SK-N-SH treated with all-trans-retinoic acid at 6 μM for 48 hours (cell line): ENCODE measurements at regions not wholly inside any gene's neighbourhood (a gene's known extent, or its start where the extent isn't known, plus 50 kb on each side); places are given as distances from the start of the nearest gene placed in this dataset.

Source experiments
- ATAC-seq: fragments of 200-7000 bp; cut with Tn5 transposase; 3 replicates; pipeline ENCODE4 v1.9.1; 2020; ENCODE audit warnings: mild to moderate bottlenecking, moderate library complexity
- ARNTL ChIP-seq: fragments of 450-650 bp; formaldehyde crosslinking; IDR thresholded peaks from 2 replicates; pipeline ENCODE4 v1.5.0; 2020; ENCODE audit warnings: low read depth, mild to moderate bottlenecking, moderate library complexity, borderline replicate concordance
- CSDC2 ChIP-seq: fragments of 250-450 bp; sonication (Bioruptor Pico); IDR thresholded peaks from 2 replicates; pipeline ENCODE4 v1.5.0; 2020; ENCODE audit warnings: mild to moderate bottlenecking, moderate library complexity
- ESRRG ChIP-seq: fragments of 250-450 bp; sonication (Bioruptor Pico); IDR thresholded peaks from 2 replicates; pipeline ENCODE4 v1.6.1; 2021; ENCODE audit warnings: mild to moderate bottlenecking
- GLIS3 ChIP-seq: fragments of 250-450 bp; sonication (Bioruptor Pico); IDR thresholded peaks from 2 replicates; pipeline ENCODE4 v1.5.0; 2020; ENCODE audit warnings: mild to moderate bottlenecking, moderate library complexity
- ISL1 ChIP-seq: fragments of 250-450 bp; sonication (Bioruptor Pico); IDR thresholded peaks from 2 replicates; pipeline ENCODE4 v2.1.2; 2022; ENCODE audit warnings: mild to moderate bottlenecking, moderate library complexity
- OSR1 ChIP-seq: fragments of 250-450 bp; sonication (Bioruptor Pico); IDR thresholded peaks from 2 replicates; pipeline ENCODE4 v1.8.0; 2022; ENCODE audit warnings: moderate library complexity, mild to moderate bottlenecking, inconsistent platforms
- PPARA ChIP-seq: fragments of 250-450 bp; sonication (Bioruptor Pico); IDR thresholded peaks from 2 replicates; pipeline ENCODE4 v1.5.0; 2020; ENCODE audit warnings: mild to moderate bottlenecking, borderline replicate concordance
- RARB ChIP-seq: fragments of 250-450 bp; sonication (Bioruptor Pico); IDR thresholded peaks from 2 replicates; pipeline ENCODE4 v1.8.0; 2021; ENCODE audit warnings: mild to moderate bottlenecking, moderate library complexity
- TCF4 ChIP-seq: fragments of 250-450 bp; sonication (Bioruptor Pico); IDR thresholded peaks from 2 replicates; pipeline ENCODE4 v1.8.0; 2021; ENCODE audit warnings: mild to moderate bottlenecking, moderate library complexity, borderline replicate concordance
- TOX ChIP-seq: fragments of 250-450 bp; sonication (Bioruptor Pico); IDR thresholded peaks from 2 replicates; pipeline ENCODE4 v1.8.0; 2021; ENCODE audit warnings: mild to moderate bottlenecking, moderate library complexity, borderline replicate concordance
- ZC3H10 ChIP-seq: fragments of 250-450 bp; sonication (Bioruptor Pico); IDR thresholded peaks from 2 replicates; pipeline ENCODE4 v1.5.1; 2021; ENCODE audit warnings: mild to moderate bottlenecking, moderate library complexity
- ZFP3 ChIP-seq: fragments of 250-450 bp; sonication (Bioruptor Pico); IDR thresholded peaks from 2 replicates; pipeline ENCODE4 v1.5.0; 2020; ENCODE audit warnings: mild to moderate bottlenecking, moderate library complexity
- ZFP30 ChIP-seq: fragments of 450-650 bp; formaldehyde crosslinking; IDR thresholded peaks from 2 replicates; pipeline ENCODE4 v1.5.0; 2022; ENCODE audit warnings: mild to moderate bottlenecking, moderate library complexity
- ZNF565 ChIP-seq: fragments of 450-650 bp; formaldehyde crosslinking; conservative IDR thresholded peaks from 2 replicates; pipeline ENCODE4 v1.5.0; 2020; ENCODE audit warnings: low read depth, mild to moderate bottlenecking, moderate library complexity
- ZNF70 ChIP-seq: fragments of 450-650 bp; formaldehyde crosslinking; IDR thresholded peaks from 2 replicates; pipeline ENCODE4 v1.5.0; 2020; ENCODE audit warnings: mild to moderate bottlenecking, moderate library complexity
- ZNF8 ChIP-seq: fragments of 450-650 bp; formaldehyde crosslinking; IDR thresholded peaks from 2 replicates; pipeline ENCODE4 v1.5.0; 2020; ENCODE audit warnings: mild to moderate bottlenecking, moderate library complexity
- TF ChIP-seq, protein P1 (sequence below): fragments of 250-450 bp; sonication (Bioruptor Pico); IDR thresholded peaks from 2 replicates; pipeline ENCODE4 v1.8.0; 2020; ENCODE audit warnings: mild to moderate bottlenecking, moderate library complexity, borderline replicate concordance
- TF ChIP-seq, protein P2 (sequence below): fragments of 250-450 bp; sonication (Bioruptor Pico); IDR thresholded peaks from 2 replicates; pipeline ENCODE4 v1.8.0; 2021; ENCODE audit warnings: low read depth, mild to moderate bottlenecking, moderate library complexity, borderline replicate concordance
- TF ChIP-seq, protein P3 (sequence below): fragments of 250-450 bp; sonication (Bioruptor Pico); IDR thresholded peaks from 2 replicates; pipeline ENCODE4 v1.5.1; 2021; ENCODE audit warnings: mild to moderate bottlenecking, moderate library complexity
- TF ChIP-seq, protein P4 (sequence below): fragments of 250-450 bp; sonication (Bioruptor Pico); IDR thresholded peaks from 2 replicates; pipeline ENCODE4 v1.5.0; 2020; ENCODE audit warnings: mild to moderate bottlenecking, moderate library complexity

DNA sequence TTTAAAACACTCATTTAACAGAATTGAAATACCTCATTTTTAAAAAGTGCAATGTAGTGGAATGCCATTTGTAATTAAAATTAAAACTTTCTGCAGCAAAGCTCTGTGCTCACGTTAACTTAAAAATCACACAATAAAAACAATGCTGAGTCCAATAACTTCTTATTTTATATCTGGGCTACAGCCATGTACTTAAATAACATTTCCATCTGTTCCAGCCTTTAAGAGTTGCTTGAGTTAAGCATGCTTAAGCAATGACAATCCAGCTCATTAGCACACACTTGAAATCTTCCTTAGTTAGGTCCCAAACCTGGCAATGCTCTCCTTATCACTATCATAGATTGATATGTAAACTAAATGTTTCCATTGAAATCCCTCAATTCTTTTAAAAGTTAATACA, 132.3 kb upstream of the CDH12 start:
- no peak for TF ChIP-seq RARB (CRISPR knock-in tag)
- no peak for TF ChIP-seq ZNF70 (CRISPR knock-in tag)
- TF ChIP-seq ZNF8: no peak
- TF ChIP-seq, protein P1, sequence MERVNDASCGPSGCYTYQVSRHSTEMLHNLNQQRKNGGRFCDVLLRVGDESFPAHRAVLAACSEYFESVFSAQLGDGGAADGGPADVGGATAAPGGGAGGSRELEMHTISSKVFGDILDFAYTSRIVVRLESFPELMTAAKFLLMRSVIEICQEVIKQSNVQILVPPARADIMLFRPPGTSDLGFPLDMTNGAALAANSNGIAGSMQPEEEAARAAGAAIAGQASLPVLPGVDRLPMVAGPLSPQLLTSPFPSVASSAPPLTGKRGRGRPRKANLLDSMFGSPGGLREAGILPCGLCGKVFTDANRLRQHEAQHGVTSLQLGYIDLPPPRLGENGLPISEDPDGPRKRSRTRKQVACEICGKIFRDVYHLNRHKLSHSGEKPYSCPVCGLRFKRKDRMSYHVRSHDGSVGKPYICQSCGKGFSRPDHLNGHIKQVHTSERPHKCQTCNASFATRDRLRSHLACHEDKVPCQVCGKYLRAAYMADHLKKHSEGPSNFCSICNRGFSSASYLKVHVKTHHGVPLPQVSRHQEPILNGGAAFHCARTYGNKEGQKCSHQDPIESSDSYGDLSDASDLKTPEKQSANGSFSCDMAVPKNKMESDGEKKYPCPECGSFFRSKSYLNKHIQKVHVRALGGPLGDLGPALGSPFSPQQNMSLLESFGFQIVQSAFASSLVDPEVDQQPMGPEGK (CRISPR knock-in tag): no peak
- no peak for TF ChIP-seq ZC3H10 (CRISPR knock-in tag)
- TF ChIP-seq, all 23 proteins: peak for 0
- no peak for ATAC-seq

DNA sequence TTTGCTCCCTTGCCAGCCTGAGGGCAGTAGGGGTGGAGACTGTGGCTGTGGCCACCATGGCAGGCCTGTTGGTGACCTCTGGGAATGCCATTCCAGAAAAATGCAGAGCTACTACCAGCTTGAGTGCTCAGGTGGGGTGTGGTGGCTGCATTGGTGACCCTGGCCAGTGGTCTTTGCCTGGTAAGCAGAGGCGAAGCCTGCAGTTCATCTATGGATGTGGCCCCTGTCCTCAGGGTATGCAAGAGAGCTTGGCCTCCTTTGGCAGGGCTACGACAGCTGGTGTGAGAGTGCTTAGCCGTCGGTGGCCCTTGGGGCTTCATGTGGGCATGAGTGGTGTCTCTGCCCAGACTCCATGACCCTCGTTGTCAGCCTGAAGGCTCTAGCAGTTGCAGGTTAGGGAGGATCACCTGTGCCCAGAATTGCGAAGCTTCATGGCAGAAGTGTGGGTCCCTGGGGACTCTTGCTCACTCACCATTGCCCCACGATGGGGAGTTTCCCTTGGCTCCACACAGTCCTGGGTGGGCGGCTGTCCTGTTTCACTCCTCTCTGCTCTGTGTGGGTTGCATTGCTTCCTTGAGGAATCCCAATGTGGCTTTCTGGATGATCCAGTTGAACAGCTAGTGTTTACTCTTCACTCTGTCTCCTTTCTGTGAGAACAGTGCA, 117.9 kb upstream of the CDH12 start:
- ATAC-seq: no peak

DNA sequence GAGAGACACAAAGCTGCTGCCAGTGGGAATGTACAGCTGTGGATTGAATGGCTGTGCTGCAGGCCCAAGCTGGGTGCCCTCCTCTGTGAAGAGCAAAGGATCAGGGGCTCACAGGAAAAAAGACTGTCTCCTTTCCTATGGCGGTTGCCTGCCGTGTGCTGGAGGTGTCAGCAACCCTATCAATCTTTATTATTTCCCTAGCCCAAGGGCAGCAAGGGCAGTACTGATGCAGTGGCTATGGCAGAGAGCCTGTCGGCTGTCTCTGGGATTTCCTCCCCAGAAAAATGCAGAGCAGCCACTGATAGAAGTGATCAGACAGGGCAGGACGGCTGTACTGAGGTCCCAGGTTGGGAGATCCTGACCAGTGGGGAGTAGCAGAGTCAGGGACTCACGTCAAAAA, 117.3 kb upstream of the CDH12 start:
- no peak for ATAC-seq
- TF ChIP-seq TCF4 (CRISPR knock-in tag): no peak
- no peak for TF ChIP-seq CSDC2
- TF ChIP-seq, protein P2, sequence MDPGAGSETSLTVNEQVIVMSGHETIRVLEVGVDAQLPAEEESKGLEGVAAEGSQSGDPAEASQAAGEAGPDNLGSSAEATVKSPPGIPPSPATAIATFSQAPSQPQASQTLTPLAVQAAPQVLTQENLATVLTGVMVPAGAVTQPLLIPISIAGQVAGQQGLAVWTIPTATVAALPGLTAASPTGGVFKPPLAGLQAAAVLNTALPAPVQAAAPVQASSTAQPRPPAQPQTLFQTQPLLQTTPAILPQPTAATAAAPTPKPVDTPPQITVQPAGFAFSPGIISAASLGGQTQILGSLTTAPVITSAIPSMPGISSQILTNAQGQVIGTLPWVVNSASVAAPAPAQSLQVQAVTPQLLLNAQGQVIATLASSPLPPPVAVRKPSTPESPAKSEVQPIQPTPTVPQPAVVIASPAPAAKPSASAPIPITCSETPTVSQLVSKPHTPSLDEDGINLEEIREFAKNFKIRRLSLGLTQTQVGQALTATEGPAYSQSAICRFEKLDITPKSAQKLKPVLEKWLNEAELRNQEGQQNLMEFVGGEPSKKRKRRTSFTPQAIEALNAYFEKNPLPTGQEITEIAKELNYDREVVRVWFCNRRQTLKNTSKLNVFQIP (CRISPR knock-in tag): no peak
- TF ChIP-seq, all 23 proteins: peak for 0

More for the DNA sequence above, 117.9 kb upstream of the CDH12 start:
- no peak for TF ChIP-seq ZNF70 (CRISPR knock-in tag)
- TF ChIP-seq, protein P3, sequence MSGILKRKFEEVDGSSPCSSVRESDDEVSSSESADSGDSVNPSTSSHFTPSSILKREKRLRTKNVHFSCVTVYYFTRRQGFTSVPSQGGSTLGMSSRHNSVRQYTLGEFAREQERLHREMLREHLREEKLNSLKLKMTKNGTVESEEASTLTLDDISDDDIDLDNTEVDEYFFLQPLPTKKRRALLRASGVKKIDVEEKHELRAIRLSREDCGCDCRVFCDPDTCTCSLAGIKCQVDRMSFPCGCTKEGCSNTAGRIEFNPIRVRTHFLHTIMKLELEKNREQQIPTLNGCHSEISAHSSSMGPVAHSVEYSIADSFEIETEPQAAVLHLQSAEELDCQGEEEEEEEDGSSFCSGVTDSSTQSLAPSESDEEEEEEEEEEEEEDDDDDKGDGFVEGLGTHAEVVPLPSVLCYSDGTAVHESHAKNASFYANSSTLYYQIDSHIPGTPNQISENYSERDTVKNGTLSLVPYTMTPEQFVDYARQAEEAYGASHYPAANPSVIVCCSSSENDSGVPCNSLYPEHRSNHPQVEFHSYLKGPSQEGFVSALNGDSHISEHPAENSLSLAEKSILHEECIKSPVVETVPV (CRISPR knock-in tag): no peak
- TF ChIP-seq TCF4 (CRISPR knock-in tag): no peak
- no peak for TF ChIP-seq ESRRG (CRISPR knock-in tag)
- no peak for TF ChIP-seq ZNF8
- TF ChIP-seq ZNF565 (CRISPR knock-in tag): no peak
- TF ChIP-seq ARNTL (CRISPR knock-in tag): no peak
- TF ChIP-seq, protein P2 (CRISPR knock-in tag): no peak
- TF ChIP-seq, protein P4, sequence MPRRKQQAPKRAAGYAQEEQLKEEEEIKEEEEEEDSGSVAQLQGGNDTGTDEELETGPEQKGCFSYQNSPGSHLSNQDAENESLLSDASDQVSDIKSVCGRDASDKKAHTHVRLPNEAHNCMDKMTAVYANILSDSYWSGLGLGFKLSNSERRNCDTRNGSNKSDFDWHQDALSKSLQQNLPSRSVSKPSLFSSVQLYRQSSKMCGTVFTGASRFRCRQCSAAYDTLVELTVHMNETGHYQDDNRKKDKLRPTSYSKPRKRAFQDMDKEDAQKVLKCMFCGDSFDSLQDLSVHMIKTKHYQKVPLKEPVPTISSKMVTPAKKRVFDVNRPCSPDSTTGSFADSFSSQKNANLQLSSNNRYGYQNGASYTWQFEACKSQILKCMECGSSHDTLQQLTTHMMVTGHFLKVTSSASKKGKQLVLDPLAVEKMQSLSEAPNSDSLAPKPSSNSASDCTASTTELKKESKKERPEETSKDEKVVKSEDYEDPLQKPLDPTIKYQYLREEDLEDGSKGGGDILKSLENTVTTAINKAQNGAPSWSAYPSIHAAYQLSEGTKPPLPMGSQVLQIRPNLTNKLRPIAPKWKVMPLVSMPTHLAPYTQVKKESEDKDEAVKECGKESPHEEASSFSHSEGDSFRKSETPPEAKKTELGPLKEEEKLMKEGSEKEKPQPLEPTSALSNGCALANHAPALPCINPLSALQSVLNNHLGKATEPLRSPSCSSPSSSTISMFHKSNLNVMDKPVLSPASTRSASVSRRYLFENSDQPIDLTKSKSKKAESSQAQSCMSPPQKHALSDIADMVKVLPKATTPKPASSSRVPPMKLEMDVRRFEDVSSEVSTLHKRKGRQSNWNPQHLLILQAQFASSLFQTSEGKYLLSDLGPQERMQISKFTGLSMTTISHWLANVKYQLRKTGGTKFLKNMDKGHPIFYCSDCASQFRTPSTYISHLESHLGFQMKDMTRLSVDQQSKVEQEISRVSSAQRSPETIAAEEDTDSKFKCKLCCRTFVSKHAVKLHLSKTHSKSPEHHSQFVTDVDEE: no peak
- TF ChIP-seq RARB (CRISPR knock-in tag): no peak
- no peak for TF ChIP-seq CSDC2
- TF ChIP-seq OSR1 (CRISPR knock-in tag): no peak
- TF ChIP-seq GLIS3: no peak
- TF ChIP-seq ZC3H10 (CRISPR knock-in tag): no peak
- TF ChIP-seq ISL1 (CRISPR knock-in tag): no peak
- TF ChIP-seq ZFP3: no peak
- no peak for TF ChIP-seq TOX (CRISPR knock-in tag)
- TF ChIP-seq, protein P1 (CRISPR knock-in tag): no peak
- TF ChIP-seq PPARA (CRISPR knock-in tag): no peak
- TF ChIP-seq ZFP30: no peak
- TF ChIP-seq, all 23 proteins: peak for 0
